NCI-H524 (cell line): ENCODE measurements at regions not wholly inside any gene's neighbourhood (a gene's known extent, or its start where the extent isn't known, plus 50 kb on each side); places are given as distances from the start of the nearest gene placed in this dataset.
A peak's percentile ranks its signal among the peaks of the same experiment; 100 is the strongest.
"Not testable (repeated sequence)": the region's sequence is repeated elsewhere in the genome, so short reads cannot be mapped to it uniquely, and the experiment has no call there.

ENCODE experiments used
- DNase-seq, 2 experiments: peaks; one replicate each; lab custom pipeline; 2025; lab: John Stamatoyannopoulos, UW

- no peak for DNase-seq
These were observed 484.7 kb downstream of the DACH1 start for GRCh38 chr13:71382285-71382684.

GRCh38 chr13:71380191-71380590, 486.8 kb downstream of the DACH1 start:
- no peak for DNase-seq

GRCh38 chr13:71378961-71379905, 487.8 kb downstream of the DACH1 start:
- no peak for DNase-seq

DNA sequence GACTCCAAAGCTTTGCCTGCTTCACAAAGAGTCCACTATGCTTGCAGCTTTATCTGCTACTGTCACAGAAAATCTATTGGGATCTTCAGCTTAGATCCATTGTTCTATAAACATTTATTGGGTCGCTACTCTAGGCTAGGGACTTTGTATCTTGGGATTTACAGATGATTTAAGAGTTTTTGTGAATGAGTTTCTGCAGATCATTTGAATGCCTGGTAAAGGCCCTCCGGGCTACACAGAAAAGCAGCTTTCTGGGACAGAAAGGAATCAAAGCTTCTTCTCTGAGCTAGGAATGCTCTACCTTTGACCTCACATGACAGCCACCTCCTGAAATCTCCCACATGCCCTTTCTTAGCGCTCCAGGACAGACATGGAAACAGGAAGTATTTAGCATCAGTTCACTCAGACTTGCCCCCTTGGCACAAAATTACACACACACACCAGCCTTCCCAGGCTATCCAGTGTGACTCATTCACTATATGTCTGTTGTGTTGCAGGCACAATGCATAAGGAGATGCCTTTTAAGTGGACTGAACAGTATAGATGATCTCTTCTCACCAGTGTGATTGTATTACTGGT, 492.4 kb downstream of the DACH1 start:
- no peak for DNase-seq

DNA sequence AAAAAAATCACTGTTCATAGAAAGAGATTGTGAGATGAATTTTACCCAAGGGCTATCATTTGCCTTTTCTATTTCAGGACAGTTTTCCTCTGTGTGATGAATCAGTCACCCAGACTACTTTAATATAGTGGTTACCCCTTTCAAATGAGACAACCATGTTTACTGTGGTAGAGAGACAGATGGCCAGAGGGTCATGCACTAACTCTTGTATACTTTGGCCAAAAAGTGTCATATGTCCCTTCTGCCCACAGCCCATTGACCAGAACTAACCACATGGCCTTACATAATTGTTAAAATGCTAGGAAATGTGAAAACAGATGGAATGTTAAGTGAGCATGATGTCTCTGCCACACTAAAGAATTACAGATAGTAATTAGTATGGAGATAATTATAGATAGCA, 498.7 kb downstream of the DACH1 start:
- DNase-seq, result peak; percentile 9 to 63

- DNase-seq, result no peak
These were observed 507.0 kb downstream of the DACH1 start for GRCh38 chr13:71360041-71360440.

- DNase-seq, result no peak
These were observed 507.4 kb downstream of the DACH1 start for GRCh38 chr13:71359641-71360040.

GRCh38 chr13:71358218-71358617, 508.8 kb downstream of the DACH1 start:
- no peak for DNase-seq

DNA sequence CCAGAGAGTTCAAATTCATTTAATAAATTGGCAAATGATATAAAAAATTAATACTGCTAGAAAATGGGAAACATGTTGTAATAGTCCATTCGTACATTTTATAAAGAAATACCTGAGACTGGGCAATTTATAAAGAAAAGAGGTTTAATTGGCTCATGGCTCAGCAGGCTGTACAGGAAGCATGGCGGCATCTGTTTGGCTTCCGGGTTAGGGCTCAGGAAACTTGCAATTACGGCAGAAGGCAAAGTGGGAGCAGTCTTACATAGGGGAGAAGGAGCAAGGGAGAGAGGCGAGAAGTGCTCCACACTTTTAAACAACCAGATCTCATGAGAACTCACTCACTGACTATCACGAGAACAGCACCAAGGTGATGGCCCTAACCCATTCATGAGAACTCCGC, 512.0 kb downstream of the DACH1 start:
- DNase-seq, result no peak

DNA sequence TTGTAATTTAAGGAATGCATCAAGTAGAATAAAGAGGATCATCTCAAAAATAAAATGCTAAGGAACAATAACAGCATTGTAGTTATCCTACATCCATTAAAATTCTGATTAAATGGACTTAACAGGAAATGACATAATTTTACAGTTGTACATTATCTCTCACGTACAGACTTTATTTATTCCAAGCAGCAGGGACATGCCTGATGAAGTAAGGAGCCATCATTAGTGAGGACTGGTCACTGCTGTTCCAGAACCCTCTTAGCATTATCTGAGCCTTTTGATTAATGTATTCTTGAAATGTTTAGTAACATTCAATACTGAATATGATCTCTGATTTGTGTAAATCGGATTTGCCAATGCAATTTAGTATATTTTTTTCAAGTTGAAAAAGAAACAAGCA, 516.1 kb downstream of the DACH1 start:
- DNase-seq, result no peak

DNA sequence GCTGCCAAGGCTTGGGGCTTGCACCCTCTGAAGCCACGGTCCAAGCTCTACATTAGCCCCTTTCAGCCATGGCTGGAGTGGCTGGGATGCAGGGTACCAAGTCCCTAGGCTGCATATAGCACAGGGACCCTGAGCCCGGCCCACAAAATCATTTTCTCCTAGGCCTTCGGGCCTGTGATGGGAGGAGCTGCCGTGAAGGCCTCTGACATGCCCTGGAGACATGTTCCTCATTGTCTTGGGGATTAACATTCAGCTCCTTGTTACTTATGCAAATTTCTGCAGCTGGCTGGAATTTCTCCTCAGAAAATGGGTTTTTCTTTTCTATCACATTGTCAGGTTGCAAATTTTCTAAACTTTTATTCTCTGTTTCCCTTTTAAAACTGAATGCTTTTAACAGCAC, 521.1 kb downstream of the DACH1 start:
- not testable (repeated sequence) for DNase-seq

DNA sequence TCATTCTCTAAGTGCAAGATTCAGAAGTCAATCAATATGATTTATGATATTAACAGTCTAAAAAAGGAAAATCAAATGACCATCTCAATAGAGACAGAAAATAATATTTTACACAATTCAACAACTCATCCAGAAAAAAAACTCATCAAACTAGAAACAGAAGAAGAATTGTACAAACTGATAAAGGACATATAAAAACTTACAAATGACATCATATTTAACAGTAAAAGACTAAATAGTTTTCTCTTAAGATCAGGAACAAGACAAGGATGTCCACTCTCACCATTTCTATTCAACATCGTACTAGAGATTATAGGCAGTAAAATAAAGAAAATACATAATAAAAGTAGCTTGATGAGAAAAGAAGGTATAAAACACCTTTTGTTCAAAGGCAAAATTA, 527.3 kb downstream of the DACH1 start:
- no peak for DNase-seq

DNA sequence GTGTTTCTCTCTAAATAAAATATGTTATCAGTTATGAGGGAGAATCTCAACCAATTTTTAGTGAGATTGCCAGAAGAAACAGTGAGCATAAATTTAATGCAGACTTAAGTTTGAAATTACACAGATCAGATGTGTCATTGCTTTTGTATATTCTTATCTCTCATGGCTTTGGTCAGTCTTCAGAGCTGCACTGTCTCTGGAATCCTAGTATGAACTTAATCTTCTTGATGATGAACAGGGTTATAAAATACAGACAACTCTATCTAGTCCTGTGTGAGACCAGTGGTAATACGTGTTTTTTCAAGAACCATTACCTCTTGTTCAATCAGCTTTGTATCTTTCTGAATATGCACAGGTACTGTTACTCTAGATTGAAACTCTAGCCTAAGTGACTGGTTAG, 528.0 kb downstream of the DACH1 start:
- no peak for DNase-seq

DNA sequence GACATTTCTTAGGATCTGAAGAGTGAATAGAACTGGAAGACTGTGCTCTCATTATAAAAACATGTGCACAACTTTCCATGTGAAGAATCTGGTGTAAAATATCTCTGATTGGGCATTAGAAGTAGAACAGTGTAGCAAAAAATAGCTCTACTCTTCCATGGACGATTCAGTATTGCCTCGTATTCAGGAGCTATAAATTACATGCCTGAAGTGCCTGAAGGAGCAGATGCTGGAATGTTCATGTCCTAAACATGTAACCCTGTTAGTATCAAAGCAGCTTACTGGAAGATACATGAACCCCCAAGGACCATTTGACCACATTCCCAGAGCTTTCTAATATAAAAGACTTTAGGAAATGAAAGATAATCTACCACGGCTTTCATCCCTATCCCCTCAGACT, 528.9 kb downstream of the DACH1 start:
- DNase-seq, result no peak

- DNase-seq, result no peak
These were observed 539.7 kb downstream of the DACH1 start for GRCh38 chr13:71327266-71327665.

GRCh38 chr13:71325556-71325955, 541.4 kb downstream of the DACH1 start:
- DNase-seq, result peak in 1 of 2 experiments; percentile 87

DNA sequence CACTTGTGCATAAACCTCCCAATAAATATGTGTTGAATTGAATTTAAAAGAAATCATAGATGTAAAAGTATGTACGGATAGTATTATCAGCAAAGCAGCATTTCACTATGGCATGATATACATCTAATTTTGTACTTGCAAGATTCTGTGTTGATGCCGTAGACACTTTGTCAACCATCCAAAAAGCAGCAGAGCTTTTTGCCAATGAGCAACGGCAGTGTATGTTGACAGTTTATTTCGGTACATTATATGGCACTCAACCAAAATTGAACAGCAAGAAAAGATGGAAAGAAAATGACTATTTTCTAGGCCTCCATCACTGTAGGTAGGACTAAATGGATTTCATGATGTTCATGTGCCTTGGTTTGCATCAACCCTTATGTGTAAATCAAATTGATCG, 543.7 kb downstream of the DACH1 start:
- no peak for DNase-seq

DNA sequence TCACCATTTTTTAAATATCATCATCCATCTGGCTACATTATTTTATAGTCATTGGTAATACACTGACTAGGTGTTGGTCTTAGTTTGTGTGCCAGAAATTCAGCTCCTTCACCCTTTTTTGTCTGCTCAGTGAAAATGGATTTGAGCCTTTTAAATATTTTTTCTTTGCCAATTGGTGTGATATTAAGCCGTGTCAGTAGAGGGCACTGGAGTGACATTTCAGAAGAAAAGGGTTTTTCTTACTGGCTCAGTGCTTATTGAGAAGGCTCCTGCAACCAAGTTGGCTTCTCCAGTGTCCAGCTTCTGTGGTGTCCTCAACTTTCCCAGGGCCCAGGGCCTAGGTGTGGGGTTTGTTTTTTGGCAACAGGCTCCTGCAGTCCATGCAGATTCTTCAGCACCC, 546.6 kb downstream of the DACH1 start:
- DNase-seq, result peak; percentile 45 to 72

DNA sequence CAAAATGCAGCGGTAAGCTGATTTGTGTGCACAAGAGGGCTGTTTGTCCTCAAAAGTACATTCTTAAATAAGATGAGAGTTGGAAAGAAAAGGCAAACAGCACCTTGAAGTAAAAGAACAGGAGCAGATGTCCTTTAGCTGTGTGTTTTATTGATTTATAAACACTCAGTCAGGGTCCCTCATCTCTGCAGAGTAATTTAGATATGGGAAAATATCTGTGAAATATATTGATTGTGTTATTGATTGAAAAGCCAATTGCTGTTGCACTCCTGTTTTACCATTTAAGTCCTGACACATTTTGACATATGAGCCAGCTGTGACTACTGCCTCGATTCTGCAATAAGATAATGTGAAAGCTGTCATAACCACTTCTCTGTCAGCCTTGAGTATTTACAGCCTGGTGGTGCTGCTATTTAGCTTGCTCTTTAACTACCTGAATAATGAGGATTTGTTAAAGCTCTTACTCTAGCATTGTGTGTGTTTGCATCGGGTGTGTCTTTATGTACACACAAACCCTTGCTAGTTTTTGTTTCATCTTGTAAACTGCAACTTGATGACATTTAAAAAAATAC, 550.1 kb downstream of the DACH1 start:
- DNase-seq, result peak; percentile 59 to 90

GRCh38 chr13:71312923-71313322, 554.1 kb downstream of the DACH1 start:
- no peak for DNase-seq

DNA sequence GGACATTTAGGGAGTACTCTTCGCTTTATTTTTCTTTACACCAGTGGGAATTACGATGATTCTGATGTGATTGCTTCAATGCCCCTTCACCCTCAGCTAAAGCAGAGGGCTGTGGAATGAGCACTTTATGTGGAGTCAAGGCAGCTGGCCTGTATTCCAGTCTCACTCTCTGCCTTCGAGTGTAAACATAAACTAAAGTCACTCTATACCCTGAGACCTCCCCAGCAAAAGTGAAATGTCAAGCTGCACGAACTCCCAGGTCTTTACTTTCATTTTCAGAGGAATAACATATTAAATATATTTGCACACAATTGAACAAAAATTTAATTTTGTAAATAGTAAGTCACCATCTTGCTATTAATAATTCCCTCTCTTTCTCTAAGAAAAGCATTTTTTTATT, 557.1 kb downstream of the DACH1 start:
- DNase-seq, result no peak

- DNase-seq, result no peak
These were observed 560.2 kb downstream of the DACH1 start for GRCh38 chr13:71306821-71307220.

DNA sequence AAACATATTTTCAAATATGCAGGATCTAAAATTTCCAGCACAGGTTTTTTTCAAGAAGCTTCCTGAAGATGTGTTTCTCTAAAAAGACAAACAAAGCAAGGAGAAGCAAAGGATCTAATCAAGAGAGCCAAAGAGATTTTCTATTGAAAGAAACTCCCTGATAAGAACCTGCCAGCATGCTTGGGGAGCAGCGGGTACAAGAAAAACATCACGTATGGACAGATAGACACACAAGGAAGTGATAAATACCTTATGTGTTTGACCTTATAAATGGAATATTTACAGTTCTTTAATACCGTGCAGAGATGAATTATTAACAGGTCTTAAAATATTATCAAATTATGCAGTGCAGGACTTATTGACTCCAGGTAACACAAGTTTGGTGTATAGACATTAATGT, 562.1 kb downstream of the DACH1 start:
- no peak for DNase-seq
